Liver (tissue), 8 donors: ENCODE measurements at regions not wholly inside any gene's neighbourhood (a gene's known extent, or its start where the extent isn't known, plus 50 kb on each side); places are given as distances from the start of the nearest gene placed in this dataset.

Experiments used
- DNase-seq: peaks from one replicate; pipeline ENCODE4 v3.0.0-alpha.2; 2017; ENCODE audit warnings: low spot score
- H3K27ac ChIP-seq, 2 donors: one replicate each; pipeline ENCODE4 v1.7.0; 2013; ENCODE audit warnings: inconsistent platforms in 2 of 2, low read length in 2 of 2, control low read depth in 1 of 2, low read depth in 1 of 2, mild to moderate bottlenecking in 1 of 2
- H3K27me3 ChIP-seq, 4 donors: one replicate each; pipeline versions ENCODE4 v1.6.1 to v1.7.0; 2013; ENCODE audit warnings: low read length in 3 of 4, inconsistent platforms in 1 of 4, mild to moderate bottlenecking in 1 of 4, moderate library complexity in 1 of 4; ENCODE audit not compliant: control insufficient read depth in 4 of 4, insufficient read depth in 4 of 4
- H3K36me3 ChIP-seq, 4 donors: one replicate each; pipeline versions ENCODE4 v1.6.1 to v1.7.0; 2013; ENCODE audit warnings: low read length in 3 of 4, mild to moderate bottlenecking in 3 of 4, low read depth in 1 of 4, moderate library complexity in 1 of 4; ENCODE audit not compliant: control insufficient read depth in 4 of 4, insufficient read depth in 3 of 4
- H3K4me1 ChIP-seq, 4 donors: one replicate each; pipeline versions ENCODE4 v1.6.1 to v1.7.0; 2013; ENCODE audit warnings: low read length in 3 of 4, mild to moderate bottlenecking in 3 of 4, moderate library complexity in 1 of 4; ENCODE audit not compliant: control insufficient read depth in 4 of 4, insufficient read depth in 4 of 4
- H3K4me3 ChIP-seq, 3 donors: one replicate each; pipeline versions ENCODE4 v1.6.1 to v1.7.0; 2013; ENCODE audit warnings: low read length in 3 of 3, control low read depth in 1 of 3, low read depth in 1 of 3, mild to moderate bottlenecking in 1 of 3
- H3K9ac ChIP-seq, 2 donors: one replicate each; pipeline ENCODE4 v1.7.0; 2013; ENCODE audit warnings: low read length in 2 of 2, mild to moderate bottlenecking in 2 of 2, moderate library complexity in 2 of 2, control low read depth in 1 of 2, low read depth in 1 of 2
- H3K9me3 ChIP-seq, 4 donors: one replicate each; pipeline versions ENCODE4 v1.6.1 to v1.7.0; 2013; ENCODE audit warnings: low read length in 3 of 4; ENCODE audit not compliant: control insufficient read depth in 4 of 4
- EGR1 ChIP-seq, 2 donors: IDR thresholded peaks; 2 replicates each; pipeline ENCODE4 v1.6.1; 2016 to 2018; ENCODE audit warnings: antibody characterized with exemption in 2 of 2, low read depth in 2 of 2
- FOXA1 ChIP-seq: IDR thresholded peaks from 2 replicates; pipeline ENCODE4 v1.6.1; 2016; ENCODE audit warnings: antibody characterized with exemption
- FOXA2 ChIP-seq: IDR thresholded peaks from 2 replicates; pipeline ENCODE4 v1.6.1; 2016; ENCODE audit warnings: antibody characterized with exemption
- GABPA ChIP-seq, 2 donors: IDR thresholded peaks in 1 of 2; conservative IDR thresholded peaks in 1 of 2; 2 replicates each; pipeline ENCODE4 v1.6.1; 2016; ENCODE audit warnings: antibody characterized with exemption in 2 of 2, mild to moderate bottlenecking in 1 of 2, moderate library complexity in 1 of 2
- HNF4A ChIP-seq, 2 donors: conservative IDR thresholded peaks; 2 replicates each; pipeline ENCODE4 v1.6.1; 2016; ENCODE audit warnings: antibody characterized with exemption in 2 of 2, mild to moderate bottlenecking in 2 of 2
- HNF4G ChIP-seq: IDR thresholded peaks from 2 replicates; pipeline ENCODE4 v1.6.1; 2016; ENCODE audit warnings: antibody characterized with exemption
- JUND ChIP-seq, 2 donors: IDR thresholded peaks; 2 replicates each; pipeline ENCODE4 v1.6.1; 2016; ENCODE audit warnings: antibody characterized with exemption in 2 of 2
- NR2F2 ChIP-seq: IDR thresholded peaks from 2 replicates; pipeline ENCODE4 v1.6.1; 2016; ENCODE audit warnings: antibody characterized with exemption
- RAD21 ChIP-seq, 2 donors: IDR thresholded peaks; 2 replicates each; pipeline ENCODE4 v1.6.1; 2016; ENCODE audit warnings: antibody characterized with exemption in 2 of 2, mild to moderate bottlenecking in 2 of 2
- RXRA ChIP-seq, 2 donors: IDR thresholded peaks; 2 replicates each; pipeline ENCODE4 v1.6.1; 2017 to 2018; ENCODE audit warnings: antibody characterized with exemption in 2 of 2, mild to moderate bottlenecking in 1 of 2
- SP1 ChIP-seq: IDR thresholded peaks from 2 replicates; pipeline ENCODE4 v1.6.1; 2018; ENCODE audit warnings: antibody characterized with exemption, mild to moderate bottlenecking
- TAF1 ChIP-seq: conservative IDR thresholded peaks from 2 replicates; pipeline ENCODE4 v1.6.1; 2016; ENCODE audit warnings: antibody characterized with exemption, mild to moderate bottlenecking
- YY1 ChIP-seq: IDR thresholded peaks from 2 replicates; pipeline ENCODE4 v1.6.1; 2016; ENCODE audit warnings: antibody characterized with exemption, mild to moderate bottlenecking
- WGBS: extraction: QIAGEN DNeasy Blood & Tissue Kit; methylation state at CpG from one replicate; pipeline ENCODE4 v1.1.7; 2013; 5-methylcytosine and 5-hydroxymethylcytosine counted together
- TF ChIP-seq, protein P1 (sequence below): IDR thresholded peaks from 2 replicates; pipeline ENCODE4 v1.6.1; 2016; ENCODE audit warnings: antibody characterized with exemption
- TF ChIP-seq, protein P2 (sequence below): IDR thresholded peaks from 2 replicates; pipeline ENCODE4 v1.6.1; 2016; ENCODE audit warnings: antibody characterized with exemption
- TF ChIP-seq, protein P3 (sequence below): fragments of 150-350 bp; IDR thresholded peaks from 2 replicates; pipeline ENCODE4 v1.5.1; 2017; ENCODE audit warnings: improper control_type of control experiment, low read depth, low read length; ENCODE audit not compliant: missing input control
- TF ChIP-seq, protein P4 (sequence below): IDR thresholded peaks from 2 replicates; pipeline ENCODE4 v1.6.1; 2016; ENCODE audit warnings: antibody characterized with exemption
- TF ChIP-seq, protein P5 (sequence below): IDR thresholded peaks from 2 replicates; pipeline ENCODE4 v1.6.1; 2016; ENCODE audit warnings: antibody characterized with exemption, mild to moderate bottlenecking
- donor health status: healthy.
- donor health status: healthy.
- donor health status: healthy.
- donor health status: healthy.
- donor health status: healthy.

DNA sequence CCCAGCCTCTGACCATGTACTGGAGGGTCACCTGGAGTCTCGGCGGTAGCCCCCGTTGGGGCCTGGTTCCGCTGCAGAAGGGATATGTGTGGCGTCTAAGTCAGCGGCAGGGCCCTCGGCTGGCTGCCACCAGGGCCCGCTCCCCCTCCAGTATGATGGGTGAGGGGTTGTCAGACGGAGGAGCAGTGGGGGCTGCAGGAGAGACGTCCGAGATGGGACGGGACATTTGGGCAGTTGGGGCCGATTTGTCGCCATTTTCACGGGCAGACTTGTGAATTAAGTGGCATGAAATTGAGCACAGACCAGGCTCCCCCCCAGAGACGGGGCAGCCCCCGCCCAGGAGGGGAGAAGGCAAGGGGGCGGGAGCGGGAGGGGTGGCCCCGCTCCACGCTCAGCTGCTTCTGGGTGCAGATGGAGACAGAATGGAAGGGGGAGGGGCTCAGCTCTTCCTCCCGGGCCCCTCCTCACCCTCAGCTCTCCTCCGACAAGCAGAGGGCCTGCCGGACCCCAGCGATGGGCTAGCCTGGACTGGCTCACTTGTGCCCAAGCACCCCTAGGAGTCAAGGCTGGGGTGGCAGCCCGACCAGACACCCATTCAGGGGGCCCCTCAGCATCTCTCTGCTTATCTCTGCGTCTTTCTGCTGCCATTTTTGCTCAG lies 52.7 kb upstream of the LHX1 start:
- DNase-seq: no peak
- Histone ChIP-seq H3K36me3 (no peaks in the 10 kb centered on the region), H3K4me1 (no peaks in the 10 kb centered on the region), H3K4me3 (no peak overlapping the region), H3K9ac (no peak overlapping the region), H3K27me3 (peaks cover 0 to 6% (median 0%) of the 10 kb centered on the region in 4 donors), H3K9me3 (peaks cover 6 to 9% (median 7%) of the 10 kb centered on the region in 4 donors), H3K27ac (no peak overlapping the region)
- TF ChIP-seq TAF1 (no peak), RXRA (IDR thresholded peaks at IDR 0.05) (no peak), HNF4A (conservative IDR thresholded peaks at IDR 0.05) (no peak), JUND (IDR thresholded peaks at IDR 0.05) (no peak), SP1 (no peak), EGR1 (IDR thresholded peaks at IDR 0.05; ENCODE audit: low read depth in 2 of 2) (no peak), NR2F2 (no peak), YY1 (no peak), FOXA1 (no peak), FOXA2 (no peak), RAD21 (IDR thresholded peaks at IDR 0.05) (no peak), GABPA (IDR thresholded peaks at IDR 0.05 in 1 of 2, conservative IDR thresholded peaks at IDR 0.05 in 1 of 2) (no peak), HNF4G (no peak)
- TF ChIP-seq, protein P1, sequence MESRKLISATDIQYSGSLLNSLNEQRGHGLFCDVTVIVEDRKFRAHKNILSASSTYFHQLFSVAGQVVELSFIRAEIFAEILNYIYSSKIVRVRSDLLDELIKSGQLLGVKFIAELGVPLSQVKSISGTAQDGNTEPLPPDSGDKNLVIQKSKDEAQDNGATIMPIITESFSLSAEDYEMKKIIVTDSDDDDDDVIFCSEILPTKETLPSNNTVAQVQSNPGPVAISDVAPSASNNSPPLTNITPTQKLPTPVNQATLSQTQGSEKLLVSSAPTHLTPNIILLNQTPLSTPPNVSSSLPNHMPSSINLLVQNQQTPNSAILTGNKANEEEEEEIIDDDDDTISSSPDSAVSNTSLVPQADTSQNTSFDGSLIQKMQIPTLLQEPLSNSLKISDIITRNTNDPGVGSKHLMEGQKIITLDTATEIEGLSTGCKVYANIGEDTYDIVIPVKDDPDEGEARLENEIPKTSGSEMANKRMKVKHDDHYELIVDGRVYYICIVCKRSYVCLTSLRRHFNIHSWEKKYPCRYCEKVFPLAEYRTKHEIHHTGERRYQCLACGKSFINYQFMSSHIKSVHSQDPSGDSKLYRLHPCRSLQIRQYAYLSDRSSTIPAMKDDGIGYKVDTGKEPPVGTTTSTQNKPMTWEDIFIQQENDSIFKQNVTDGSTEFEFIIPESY: no peak
- TF ChIP-seq, protein P2, sequence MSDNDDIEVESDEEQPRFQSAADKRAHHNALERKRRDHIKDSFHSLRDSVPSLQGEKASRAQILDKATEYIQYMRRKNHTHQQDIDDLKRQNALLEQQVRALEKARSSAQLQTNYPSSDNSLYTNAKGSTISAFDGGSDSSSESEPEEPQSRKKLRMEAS: no peak
- TF ChIP-seq, protein P3, sequence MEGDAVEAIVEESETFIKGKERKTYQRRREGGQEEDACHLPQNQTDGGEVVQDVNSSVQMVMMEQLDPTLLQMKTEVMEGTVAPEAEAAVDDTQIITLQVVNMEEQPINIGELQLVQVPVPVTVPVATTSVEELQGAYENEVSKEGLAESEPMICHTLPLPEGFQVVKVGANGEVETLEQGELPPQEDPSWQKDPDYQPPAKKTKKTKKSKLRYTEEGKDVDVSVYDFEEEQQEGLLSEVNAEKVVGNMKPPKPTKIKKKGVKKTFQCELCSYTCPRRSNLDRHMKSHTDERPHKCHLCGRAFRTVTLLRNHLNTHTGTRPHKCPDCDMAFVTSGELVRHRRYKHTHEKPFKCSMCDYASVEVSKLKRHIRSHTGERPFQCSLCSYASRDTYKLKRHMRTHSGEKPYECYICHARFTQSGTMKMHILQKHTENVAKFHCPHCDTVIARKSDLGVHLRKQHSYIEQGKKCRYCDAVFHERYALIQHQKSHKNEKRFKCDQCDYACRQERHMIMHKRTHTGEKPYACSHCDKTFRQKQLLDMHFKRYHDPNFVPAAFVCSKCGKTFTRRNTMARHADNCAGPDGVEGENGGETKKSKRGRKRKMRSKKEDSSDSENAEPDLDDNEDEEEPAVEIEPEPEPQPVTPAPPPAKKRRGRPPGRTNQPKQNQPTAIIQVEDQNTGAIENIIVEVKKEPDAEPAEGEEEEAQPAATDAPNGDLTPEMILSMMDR: no peak
- TF ChIP-seq, protein P4, sequence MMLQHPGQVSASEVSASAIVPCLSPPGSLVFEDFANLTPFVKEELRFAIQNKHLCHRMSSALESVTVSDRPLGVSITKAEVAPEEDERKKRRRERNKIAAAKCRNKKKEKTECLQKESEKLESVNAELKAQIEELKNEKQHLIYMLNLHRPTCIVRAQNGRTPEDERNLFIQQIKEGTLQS: no peak
- TF ChIP-seq, protein P5, sequence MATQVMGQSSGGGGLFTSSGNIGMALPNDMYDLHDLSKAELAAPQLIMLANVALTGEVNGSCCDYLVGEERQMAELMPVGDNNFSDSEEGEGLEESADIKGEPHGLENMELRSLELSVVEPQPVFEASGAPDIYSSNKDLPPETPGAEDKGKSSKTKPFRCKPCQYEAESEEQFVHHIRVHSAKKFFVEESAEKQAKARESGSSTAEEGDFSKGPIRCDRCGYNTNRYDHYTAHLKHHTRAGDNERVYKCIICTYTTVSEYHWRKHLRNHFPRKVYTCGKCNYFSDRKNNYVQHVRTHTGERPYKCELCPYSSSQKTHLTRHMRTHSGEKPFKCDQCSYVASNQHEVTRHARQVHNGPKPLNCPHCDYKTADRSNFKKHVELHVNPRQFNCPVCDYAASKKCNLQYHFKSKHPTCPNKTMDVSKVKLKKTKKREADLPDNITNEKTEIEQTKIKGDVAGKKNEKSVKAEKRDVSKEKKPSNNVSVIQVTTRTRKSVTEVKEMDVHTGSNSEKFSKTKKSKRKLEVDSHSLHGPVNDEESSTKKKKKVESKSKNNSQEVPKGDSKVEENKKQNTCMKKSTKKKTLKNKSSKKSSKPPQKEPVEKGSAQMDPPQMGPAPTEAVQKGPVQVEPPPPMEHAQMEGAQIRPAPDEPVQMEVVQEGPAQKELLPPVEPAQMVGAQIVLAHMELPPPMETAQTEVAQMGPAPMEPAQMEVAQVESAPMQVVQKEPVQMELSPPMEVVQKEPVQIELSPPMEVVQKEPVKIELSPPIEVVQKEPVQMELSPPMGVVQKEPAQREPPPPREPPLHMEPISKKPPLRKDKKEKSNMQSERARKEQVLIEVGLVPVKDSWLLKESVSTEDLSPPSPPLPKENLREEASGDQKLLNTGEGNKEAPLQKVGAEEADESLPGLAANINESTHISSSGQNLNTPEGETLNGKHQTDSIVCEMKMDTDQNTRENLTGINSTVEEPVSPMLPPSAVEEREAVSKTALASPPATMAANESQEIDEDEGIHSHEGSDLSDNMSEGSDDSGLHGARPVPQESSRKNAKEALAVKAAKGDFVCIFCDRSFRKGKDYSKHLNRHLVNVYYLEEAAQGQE: no peak
- WGBS: 17% methylated on average over 27 of the region's 27 CpGs
